ENCODE measurements at regions not wholly inside any gene's neighbourhood (a gene's known extent, or its start where the extent isn't known, plus 50 kb on each side); places are given as distances from the start of the nearest gene placed in this dataset.

DNA sequence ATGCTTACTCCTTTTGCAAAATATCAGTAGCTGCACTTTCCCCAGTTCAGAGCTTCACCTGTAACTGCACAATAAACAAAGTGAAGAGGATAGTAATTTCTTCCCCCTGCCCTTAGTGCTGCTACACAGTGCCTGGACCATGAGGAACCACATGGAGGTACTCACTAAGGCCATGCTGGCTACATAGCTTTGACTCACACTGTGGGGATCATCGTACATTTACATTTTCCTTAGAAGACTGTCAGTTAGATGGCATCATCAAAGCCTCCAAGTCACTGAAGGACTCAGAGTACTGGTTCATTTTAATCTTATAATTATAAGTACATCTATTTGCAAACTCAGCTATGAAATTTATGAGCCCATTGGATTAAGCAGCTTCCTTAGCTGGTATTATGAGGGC, 1416.5 kb upstream of the CELF4 start:
- TF ChIP-seq, protein P1, sequence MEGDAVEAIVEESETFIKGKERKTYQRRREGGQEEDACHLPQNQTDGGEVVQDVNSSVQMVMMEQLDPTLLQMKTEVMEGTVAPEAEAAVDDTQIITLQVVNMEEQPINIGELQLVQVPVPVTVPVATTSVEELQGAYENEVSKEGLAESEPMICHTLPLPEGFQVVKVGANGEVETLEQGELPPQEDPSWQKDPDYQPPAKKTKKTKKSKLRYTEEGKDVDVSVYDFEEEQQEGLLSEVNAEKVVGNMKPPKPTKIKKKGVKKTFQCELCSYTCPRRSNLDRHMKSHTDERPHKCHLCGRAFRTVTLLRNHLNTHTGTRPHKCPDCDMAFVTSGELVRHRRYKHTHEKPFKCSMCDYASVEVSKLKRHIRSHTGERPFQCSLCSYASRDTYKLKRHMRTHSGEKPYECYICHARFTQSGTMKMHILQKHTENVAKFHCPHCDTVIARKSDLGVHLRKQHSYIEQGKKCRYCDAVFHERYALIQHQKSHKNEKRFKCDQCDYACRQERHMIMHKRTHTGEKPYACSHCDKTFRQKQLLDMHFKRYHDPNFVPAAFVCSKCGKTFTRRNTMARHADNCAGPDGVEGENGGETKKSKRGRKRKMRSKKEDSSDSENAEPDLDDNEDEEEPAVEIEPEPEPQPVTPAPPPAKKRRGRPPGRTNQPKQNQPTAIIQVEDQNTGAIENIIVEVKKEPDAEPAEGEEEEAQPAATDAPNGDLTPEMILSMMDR (IDR thresholded peaks at IDR 0.05) = no peak
- TF ChIP-seq EP300 (IDR thresholded peaks at IDR 0.05) (no peak), POLR2A (IDR thresholded peaks at IDR 0.05) (no peak)
